NCI-H510A (cell line): ENCODE measurements at regions not wholly inside any gene's neighbourhood (a gene's known extent, or its start where the extent isn't known, plus 50 kb on each side); places are given as distances from the start of the nearest gene placed in this dataset.

Source experiments
- DNase-seq: peaks from one replicate; lab custom pipeline; 2025; lab: John Stamatoyannopoulos, UW

DNA sequence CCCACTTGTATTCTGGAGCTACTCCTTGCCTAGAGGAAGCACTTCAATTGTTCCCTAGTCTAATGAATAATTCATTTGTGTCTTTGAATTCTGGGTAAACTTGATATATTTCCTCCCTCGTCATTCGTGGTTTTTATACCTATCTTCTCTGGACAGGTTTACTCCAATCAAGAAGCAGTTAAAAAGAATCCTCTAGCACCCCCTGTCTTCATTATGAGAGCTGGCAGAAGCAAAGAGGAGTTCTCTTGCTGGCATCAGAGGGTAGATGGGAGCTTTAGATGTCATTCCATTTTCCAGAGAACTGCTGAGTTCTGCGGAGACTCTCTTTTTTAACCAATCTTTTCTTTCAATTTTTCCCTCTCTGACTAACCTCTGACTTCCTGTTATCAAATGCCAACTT lies 627.7 kb downstream of the FGF9 start:
- DNase-seq = no peak

DNA sequence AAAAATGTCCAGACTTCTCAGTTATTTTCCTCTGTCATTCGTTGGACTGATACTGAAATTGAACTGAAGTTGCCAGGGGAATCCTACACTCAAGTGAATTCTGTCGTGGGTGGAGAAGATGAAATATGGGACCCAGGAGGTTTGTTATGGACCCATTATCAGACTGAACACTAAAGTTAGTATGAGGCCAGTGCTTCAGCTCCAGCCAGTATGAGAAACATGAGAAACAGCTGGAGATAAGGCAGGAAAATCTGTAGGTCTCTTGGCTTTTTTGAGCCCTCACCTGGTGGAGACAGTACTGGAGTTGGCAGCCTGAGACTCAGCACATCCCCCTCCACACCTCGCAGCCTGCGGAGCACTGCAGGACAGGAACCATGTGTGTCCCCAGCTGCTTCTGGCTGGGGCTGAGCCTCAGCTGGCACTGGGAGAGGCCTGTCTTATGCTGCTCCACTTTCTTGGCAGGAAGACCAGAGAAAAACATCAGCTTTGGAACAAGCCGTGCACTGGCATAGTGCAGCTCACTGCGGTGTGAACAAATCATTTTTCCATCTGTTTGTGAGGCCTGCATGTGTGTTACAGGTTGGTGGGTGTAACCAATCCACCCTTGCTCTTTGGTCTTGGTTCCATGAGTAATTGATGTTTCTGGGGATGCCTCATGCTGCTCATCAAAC lies 641.0 kb downstream of the FGF9 start:
- DNase-seq = no peak

DNA sequence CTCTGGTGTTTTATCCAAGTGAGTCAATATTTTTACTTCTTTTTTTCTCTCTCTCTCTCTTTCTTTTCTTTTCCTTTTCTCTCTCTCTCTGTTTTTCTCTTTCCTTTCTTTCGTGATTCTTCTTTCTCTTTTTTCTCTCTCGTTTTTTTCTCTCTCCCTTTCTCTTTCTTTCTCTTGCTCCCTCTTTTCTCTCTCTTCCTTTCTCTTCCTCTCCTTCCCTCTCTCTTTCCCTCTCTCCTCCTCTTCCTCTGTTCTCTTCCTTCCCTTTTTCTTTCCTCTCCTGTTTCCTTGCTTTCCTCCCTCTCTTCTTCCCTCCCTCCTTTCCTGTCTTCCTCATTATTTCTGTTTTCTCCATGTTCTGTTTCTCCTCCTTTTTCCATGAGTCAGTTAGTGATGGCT lies 641.5 kb downstream of the FGF9 start:
- DNase-seq = no peak

DNA sequence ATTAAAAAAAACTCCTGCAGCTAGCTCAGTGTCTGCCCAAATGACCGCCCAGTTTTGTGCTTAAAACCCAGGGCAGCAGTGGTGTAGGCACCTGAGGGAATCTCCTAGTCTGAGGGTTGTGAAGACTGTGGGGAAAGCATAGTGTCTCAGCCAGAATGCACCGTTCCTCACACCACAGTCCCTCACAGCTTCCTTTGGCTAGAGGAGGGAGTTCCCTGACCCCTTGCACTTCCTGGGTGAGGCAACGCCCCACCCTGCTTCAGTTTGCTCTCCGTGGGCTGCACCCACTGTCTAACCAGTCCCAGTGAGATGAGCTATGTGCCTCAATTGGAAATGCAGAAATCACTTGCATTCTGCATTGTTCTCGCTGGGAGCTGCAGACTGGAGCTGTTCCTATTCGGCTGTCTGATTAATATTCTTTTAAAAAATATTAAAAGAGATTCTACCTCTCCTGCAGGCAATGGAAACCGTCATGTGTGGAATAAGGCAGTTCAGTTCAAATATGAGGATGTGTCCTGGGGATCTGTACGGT lies 645.7 kb downstream of the FGF9 start:
- DNase-seq = no peak

DNA sequence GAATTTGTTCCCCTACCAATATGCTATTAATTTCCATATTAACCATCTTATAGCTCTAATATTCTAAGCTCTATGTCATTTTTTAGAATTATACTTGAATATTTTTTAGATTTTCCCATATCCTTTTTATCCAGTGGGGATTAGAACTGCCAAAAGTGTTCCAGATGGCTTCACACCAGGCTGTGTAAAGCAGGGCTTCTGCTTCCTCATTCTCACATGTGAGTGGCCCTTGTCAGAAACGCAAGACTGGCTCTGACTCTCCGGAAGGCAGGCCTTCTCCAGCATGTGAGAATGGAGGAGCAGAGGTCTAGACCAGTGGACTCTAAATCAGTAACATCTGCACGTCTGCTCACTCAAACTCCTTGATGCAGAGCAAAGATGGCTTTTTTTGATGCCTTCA lies 650.1 kb downstream of the FGF9 start:
- no peak for DNase-seq

DNA sequence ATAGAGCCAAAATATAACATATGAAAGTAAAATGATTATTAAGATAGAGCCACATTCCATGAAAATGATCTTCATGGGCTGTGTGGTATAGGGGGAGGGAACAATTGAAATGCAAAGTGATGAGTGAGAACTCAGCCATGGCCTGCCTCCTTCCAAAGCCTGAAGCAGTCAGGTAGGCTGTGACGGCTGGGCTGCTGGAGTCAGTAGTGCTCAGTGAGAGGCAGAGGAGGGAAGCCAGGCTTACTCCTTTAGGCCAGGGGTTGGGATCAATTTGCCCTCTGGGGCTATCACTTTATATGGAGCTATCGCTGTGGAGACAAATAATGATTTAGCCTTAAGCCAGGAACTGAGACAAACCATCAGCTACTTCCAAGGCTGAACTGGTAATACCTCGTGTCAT lies 654.9 kb downstream of the FGF9 start:
- no peak for DNase-seq

DNA sequence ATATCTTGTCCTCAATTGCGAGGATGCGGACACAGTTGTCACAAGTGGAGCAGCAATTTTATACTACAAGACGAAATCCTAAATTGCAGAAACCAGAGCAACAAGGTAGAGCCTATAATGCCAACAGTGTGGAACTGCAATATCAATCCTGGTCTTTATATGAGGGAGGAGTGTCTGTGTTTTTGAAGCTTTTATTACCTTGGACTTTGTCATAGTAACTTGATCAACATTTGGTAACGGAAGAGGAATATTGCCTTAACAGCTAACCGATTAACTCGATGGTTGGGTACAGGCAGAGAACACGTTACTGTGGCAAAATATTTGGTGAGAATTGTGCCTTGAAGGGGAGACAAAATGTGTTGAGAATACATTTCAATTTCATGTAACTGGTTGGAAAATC lies 661.5 kb downstream of the FGF9 start:
- no peak for DNase-seq

DNA sequence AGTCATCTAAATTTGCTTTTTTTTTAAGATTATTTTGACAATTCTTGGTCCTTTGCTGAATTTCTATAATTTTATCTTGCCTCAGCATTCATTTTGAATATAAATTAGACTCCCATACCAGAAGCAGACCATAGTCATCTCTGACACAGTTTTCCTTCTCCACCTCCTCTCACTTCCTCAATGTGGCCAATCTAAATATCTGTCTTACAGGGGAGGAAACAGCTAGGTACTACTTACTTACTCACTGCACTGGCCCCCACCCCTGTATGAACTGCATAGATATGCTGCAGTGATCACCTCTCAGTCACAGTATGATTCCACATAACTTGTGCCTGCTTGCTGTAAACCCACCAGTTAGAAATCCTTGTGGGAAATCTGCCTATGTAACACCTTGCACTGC lies 665.6 kb downstream of the FGF9 start:
- DNase-seq = no peak

DNA sequence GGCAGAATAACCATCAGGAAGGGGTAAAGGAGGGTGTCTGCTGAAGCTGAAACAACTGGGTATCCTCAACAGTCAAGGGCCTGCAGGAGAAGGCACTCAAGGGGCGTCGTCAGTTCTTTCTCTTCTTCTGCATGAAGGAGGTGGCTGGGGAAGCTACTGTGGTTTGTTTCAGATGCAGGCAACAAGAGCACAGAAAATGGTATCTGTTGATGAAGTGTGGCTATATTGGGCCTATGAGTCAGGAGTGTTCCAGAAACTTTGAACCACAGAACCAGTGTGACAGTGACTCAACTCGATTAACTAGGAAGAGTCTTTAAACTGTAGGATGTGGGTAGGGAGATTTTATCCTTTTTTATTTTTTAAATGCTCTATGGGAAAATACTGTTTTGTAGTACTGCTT lies 686.3 kb downstream of the FGF9 start:
- DNase-seq = no peak

DNA sequence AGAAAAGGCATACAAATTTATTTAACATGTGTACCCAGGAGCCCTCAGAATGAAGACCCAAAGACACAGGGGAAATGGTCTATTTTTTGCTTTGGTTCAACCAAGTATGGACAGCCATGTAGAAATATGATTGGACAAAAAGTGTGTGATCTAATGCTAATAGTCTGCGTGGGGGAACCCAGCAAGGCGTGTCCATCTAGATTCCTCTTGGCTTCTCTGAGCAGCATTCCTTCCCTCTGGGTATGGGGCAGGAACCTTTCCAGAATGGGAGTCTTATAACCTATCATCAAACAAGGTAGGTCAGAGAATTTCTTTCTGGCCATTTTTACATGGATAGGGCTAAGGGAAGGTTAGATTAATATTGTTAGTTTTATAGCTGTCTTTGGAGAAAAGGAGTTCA lies 698.2 kb downstream of the FGF9 start:
- DNase-seq = no peak

DNA sequence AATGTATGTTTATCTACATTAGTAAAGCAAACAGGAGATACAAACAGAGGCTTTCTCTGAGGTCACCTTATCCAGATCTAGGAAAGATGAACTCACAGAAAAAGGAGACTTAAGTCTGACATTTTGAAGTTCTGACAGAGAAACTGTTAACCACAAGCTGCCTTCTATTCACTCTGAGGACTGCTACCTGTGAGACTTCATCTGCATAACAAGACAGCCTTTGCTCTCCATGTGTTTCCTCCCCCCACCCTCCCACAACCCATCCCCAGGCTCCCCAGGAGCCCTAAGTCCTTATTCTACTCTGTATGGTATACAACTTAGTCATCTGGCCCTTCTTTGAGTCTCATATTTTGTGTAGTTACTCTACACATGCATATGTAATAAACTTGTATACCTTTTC lies 699.0 kb downstream of the FGF9 start:
- DNase-seq = no peak

DNA sequence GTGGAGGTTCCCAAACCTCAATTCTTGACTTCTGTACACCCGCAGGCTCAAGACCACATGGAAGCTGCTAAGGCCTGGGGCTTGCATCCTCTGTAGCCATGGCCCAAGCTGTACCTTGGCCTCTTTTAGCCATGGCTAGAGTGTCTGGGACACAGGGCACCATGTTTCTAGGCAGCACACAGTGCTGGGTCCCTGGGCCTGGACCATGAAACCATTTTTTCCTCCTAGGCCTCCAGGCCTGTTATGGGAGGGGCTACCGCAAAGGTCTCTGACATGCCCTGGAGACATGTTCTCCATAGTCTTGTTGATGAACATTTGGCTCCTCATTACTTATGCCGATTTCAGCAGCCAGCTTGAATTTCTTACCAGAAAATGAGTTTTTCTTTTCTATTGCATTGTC lies 701.4 kb downstream of the FGF9 start:
- DNase-seq = no peak

DNA sequence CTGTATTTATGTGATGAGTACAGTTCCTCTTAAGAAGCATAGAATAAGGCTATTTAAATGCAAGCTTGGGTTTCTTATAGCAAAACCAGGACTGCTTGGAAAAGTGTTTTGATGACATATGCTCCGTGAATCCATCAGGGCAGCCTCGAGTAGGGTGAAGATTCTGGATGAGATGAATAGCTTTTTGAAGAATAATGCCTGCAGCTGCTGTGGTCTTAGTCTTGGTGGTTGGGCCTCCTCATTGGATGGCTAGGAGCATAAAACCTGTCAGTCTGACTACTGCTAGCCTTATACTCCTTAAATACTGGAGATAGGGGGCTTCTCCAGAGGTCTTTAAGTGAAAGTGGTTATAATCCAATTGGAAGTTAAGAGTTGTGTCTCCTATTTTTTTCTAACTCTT lies 704.3 kb downstream of the FGF9 start:
- DNase-seq = no peak

DNA sequence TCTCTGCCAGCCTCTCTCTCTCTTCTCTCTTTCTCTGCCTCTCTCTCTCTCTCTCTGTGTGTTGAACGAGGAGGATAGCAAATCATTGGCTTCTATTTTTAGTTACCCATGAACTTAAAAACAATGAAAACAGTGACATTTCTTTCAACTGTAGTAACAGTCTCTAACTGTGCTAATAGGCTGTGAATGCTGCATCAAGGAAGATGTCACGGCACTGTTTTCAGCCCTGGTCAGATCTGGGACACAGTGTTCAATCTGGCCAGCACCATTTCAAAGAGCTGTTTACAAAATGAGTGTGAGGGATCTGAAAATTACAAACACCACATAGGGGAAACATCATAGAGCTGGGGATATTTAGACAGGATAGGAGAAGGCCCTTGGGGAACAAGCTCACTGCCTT lies 717.0 kb downstream of the FGF9 start:
- no peak for DNase-seq

DNA sequence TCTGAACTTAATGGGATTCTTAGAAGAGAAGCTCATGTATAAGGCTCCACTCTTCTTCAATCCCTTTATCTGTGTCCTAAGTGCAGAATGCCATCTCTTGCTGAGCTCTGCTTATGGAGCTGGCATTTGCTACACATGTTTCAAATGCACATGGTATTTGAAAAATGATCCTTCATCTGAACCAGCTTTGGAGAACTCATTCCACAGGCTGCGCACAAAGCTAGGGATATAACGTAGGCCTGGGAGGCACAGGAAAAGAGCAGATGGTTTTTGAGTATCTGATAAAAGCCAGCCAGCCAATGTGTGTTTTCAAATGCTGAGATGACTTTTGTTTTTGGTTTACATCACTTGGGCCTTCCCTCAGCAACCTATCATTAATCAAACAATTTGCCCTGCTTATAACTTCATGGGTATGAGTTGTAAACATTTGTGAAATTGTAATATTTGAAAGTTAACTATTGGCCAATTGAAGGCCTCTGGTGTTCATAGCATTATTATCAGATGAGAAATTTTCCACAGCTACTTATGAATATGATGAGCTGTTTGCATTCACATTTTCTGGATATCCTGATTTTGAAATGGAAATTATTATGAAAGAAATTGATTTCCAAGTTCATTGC lies 729.0 kb downstream of the FGF9 start:
- no peak for DNase-seq

DNA sequence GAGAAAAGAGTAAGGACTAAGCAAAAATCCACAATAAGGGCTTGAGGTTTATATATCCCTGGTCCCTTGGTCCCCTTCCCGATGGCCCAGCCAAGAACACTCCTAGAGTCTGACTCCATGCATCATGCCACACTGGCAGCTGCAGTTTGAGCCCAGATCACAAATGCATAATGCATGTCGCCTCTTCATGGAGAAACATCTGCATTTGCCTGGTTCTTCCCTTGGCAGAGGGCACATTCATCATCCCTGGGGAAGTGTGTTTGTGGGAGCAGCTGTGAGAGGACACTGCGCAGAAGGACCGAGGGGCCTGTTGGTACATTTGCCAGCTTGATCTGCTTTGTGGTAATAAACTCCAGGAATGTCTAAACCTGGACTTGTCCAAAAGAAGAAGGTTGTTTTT lies 731.8 kb downstream of the FGF9 start:
- DNase-seq = no peak

DNA sequence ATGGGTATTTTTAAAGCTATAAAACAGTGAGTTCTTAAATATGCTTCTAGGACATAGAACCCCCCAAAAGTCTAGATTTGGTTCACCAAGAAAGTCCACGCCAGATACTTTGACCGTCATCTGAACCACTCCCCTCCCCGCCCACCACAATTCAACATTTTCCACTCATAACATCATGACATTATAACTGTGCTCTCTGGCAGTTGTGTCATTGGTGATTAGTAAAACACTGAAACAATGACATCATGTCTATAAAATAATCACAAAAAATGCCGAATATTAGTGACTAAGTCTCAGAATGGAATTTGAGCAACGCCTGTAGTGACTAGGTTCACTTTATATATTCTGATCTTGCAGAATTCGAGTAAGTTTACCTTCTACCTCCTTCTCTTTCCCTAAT lies 732.3 kb downstream of the FGF9 start:
- DNase-seq = no peak

DNA sequence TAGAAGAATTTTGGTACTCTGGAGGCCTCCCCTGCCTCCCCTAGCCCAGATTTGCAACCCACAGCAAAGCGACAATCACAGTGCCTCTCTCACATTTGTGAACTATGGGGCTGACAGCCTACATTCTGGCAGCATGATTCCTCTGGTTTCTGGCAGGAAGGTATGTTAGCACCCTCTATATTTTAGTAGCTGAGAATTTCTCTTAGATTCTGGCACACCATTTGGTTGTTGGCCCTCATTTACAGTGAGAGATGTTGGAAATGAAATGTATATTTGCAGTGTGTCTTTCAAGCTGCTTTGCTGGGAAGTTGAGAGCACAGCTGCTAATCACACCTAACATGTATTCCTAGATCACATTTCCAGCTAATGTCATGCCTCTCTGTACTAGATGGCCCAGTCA lies 735.0 kb downstream of the FGF9 start:
- DNase-seq = no peak

DNA sequence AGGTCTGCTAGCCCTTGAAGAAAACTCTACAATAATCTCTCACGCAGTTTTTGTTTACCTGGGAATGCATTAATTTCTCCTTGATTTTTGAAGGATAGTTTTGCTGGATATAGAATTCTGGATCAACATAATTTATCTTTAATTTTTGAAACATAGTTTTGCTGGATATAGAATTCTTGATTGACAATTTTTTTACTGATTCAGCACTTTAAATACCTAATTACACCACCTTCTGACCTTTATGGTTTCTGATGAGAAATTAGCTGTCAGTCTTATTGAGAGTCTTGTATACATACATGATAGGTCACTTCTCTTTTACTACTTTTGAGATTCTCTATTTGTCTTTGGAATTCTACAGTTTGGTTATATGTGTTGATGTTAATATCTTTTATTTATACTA lies 741.6 kb downstream of the FGF9 start:
- no peak for DNase-seq

DNA sequence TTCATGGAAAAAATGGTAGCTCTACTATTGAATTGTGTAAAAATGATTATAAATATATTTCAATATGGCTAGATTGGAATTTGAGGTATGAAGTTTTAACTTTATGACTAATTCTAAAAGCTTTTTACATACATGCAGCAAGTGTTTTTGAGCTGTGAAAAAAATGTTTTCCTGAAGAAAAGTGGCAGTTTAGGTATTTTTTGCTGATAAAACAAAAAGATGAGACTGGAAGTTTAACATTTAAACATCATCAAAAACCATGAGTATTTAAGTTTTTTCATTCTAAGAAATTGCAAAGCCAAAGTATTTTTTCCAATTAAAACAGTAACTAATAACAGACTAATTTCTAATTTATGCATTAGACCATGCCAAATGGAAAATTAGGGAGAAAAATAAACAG lies 751.1 kb downstream of the FGF9 start:
- no peak for DNase-seq

DNA sequence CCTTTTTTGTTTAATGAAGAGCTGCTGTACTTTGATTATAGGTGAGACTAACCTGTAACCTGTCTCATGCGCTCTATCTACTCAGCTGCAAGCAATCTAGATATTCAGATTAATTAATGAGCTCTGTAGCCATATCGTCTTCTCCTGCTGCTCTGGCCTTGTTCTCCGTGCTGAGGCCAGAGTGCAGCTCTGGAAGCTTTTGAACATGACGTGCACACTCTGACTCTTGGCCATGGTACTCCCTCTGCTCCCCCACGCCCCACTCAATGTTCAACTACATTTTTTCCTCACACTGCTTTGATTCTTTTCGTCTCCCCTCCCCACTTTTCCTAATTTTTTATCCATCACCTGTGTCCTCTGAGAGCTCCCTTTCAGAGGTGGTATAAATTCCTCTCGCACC lies 751.8 kb downstream of the FGF9 start:
- DNase-seq = no peak

DNA sequence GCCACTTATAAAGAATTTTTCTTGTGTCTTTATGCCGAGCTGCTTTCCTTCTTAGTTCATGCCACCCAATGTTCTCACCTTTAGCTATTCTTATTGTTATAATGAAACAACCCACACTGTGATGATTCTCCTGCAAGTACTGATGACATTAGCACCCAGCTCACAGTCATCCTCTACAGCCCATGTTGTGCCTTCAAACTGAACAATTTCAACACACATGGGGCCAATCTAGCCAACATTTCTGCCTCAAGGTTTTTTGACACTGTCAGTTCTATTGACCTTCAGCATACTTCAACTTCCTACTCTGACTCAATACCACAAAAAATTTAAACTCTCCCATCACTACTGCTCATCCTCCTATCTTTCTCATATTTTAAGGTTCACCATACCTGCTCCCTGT lies 752.4 kb downstream of the FGF9 start:
- no peak for DNase-seq

DNA sequence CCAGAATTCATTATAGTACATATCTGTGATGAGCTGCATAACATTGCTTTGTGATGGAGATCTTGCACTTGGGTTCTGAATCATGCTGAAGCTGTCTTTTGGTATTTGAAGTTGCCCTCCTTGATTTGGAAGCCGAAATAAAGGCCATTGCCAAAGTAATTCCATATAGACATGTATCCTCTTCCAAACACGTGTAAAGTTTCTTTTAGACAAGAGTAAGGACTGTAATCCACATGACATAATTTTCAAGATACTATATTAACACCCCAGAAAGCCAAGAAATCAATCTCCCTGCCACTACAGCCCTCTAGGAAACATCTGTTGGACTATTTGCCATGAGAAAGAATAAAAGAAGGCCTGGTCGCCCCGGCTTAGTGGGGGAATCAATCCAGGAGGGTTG lies 754.2 kb downstream of the FGF9 start:
- DNase-seq = no peak

DNA sequence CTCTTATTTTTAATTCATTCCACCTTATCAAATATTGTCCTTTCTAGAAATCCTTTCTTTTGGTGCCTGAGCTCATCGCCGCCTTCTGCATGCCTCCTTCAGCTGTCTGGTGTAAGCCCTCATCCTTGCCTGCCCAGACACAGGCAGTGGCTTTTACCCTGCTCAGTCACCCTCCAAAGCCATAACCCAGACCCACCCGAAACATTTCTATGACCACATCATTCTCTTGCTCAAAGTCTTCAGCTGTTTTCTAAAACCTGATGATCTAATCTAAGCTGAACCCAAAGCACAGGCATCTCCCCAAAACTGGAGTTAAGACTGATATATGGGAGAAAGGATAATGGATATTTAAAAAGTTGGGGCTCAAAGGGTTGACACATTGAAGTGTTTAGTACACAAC lies 753.7 kb upstream of the SGCG start:
- no peak for DNase-seq
